Epithelial cell of proximal tubule (primary cell): ENCODE measurements at regions not wholly inside any gene's neighbourhood (a gene's known extent, or its start where the extent isn't known, plus 50 kb on each side); places are given as distances from the start of the nearest gene placed in this dataset.

ENCODE experiments used
- DNase-seq: peaks from one replicate; pipeline ENCODE4 v3.0.0-alpha.2; 2011; ENCODE audit warnings: low read depth
- H3K4me3 ChIP-seq: 2 replicates; pipeline ENCODE4 v1.5.1; 2011; ENCODE audit warnings: low read depth, mild to moderate bottlenecking, low read length
- CTCF ChIP-seq: conservative IDR thresholded peaks from 2 replicates; pipeline ENCODE4 v1.5.1; 2012; ENCODE audit warnings: low read depth, mild to moderate bottlenecking, low read length

GRCh38 chr2:175359710-175360109, 178.2 kb upstream of the ATP5MC3 start:
- DNase-seq = no peak
- no peak overlapping the region for H3K4me3 ChIP-seq
- no peak for TF ChIP-seq CTCF

GRCh38 chr2:175356901-175357300, 175.4 kb upstream of the ATP5MC3 start:
- no peak for DNase-seq
- TF ChIP-seq CTCF = no peak

GRCh38 chr2:175355246-175355645, 173.7 kb upstream of the ATP5MC3 start:
- TF ChIP-seq CTCF = no peak
- no peak for DNase-seq
- no peak overlapping the region for H3K4me3 ChIP-seq

More at GRCh38 chr2:175356901-175357300, 175.4 kb upstream of the ATP5MC3 start:
- no peak overlapping the region for H3K4me3 ChIP-seq

- H3K4me3 ChIP-seq = no peak overlapping the region
- TF ChIP-seq CTCF = no peak
- no peak for DNase-seq
Measured at GRCh38 chr2:175353275-175353674, 171.8 kb upstream of the ATP5MC3 start.

GRCh38 chr2:175351512-175351911, 170.0 kb upstream of the ATP5MC3 start:
- DNase-seq = no peak
- no peak overlapping the region for H3K4me3 ChIP-seq
- no peak for TF ChIP-seq CTCF

- no peak for DNase-seq
- H3K4me3 ChIP-seq = no peak overlapping the region
- no peak for TF ChIP-seq CTCF
Measured at GRCh38 chr2:175350105-175350504, 168.6 kb upstream of the ATP5MC3 start.

- H3K4me3 ChIP-seq = no peak overlapping the region
- no peak for TF ChIP-seq CTCF
- DNase-seq = no peak
Measured at GRCh38 chr2:175342085-175342484, 160.6 kb upstream of the ATP5MC3 start.
